Naive thymus-derived CD4-positive, alpha-beta T cell (primary cell): ENCODE measurements at regions not wholly inside any gene's neighbourhood (a gene's known extent, or its start where the extent isn't known, plus 50 kb on each side); places are given as distances from the start of the nearest gene placed in this dataset.

Experiments
- ATAC-seq: fragments of 150-1000 bp; cut with Tn5 transposase; 2 replicates; pipeline ENCODE4 v1.10.0; 2021; ENCODE audit warnings: mild to moderate bottlenecking, moderate library complexity
- CTCF ChIA-PET: fragments of 350-600 bp; sonication (Branson Sonifier 250); formaldehyde crosslinking; loops from one replicate; lab custom pipeline; 2021; ENCODE audit warnings: antibody characterized with exemption; lab: Charles Lee
- POLR2A ChIA-PET: fragments of 350-600 bp; sonication (Branson Sonifier 250); formaldehyde crosslinking; loops from one replicate; lab custom pipeline; 2021; ENCODE audit warnings: antibody characterized with exemption, inconsistent platforms; lab: Charles Lee
- DNase-seq, 9 donors: peaks; one replicate each; pipeline versions ENCODE4 v3.0.0 to v3.0.0-alpha.2; 2020 to 2022; ENCODE audit warnings: mixed read lengths in 1 of 9
- H3K27ac ChIP-seq: one replicate; pipeline ENCODE4 v1.7.0; 2013; ENCODE audit warnings: mild to moderate bottlenecking, low read depth, low read length, moderate library complexity
- H3K27me3 ChIP-seq, 2 donors: one replicate each; pipeline ENCODE4 v1.7.0; 2013; ENCODE audit warnings: low read length in 2 of 2, mild to moderate bottlenecking in 2 of 2, moderate library complexity in 2 of 2; ENCODE audit not compliant: control insufficient read depth in 2 of 2, insufficient read depth in 2 of 2
- H3K36me3 ChIP-seq, 3 experiments: 1 replicate in 2 of 3; 2 replicates in 1 of 3; pipeline ENCODE4 v1.7.0; 2013; ENCODE audit warnings: low read length in 3 of 3, mild to moderate bottlenecking in 3 of 3, moderate library complexity in 1 of 3; ENCODE audit not compliant: insufficient read depth in 3 of 3, control insufficient read depth in 2 of 3
- H3K4me1 ChIP-seq, 2 donors: one replicate each; pipeline ENCODE4 v1.7.0; 2013; ENCODE audit warnings: low read length in 2 of 2, mild to moderate bottlenecking in 2 of 2, moderate library complexity in 1 of 2; ENCODE audit not compliant: control insufficient read depth in 2 of 2, insufficient read depth in 2 of 2
- H3K4me3 ChIP-seq: 2 replicates; pipeline ENCODE4 v1.7.0; 2013; ENCODE audit warnings: mild to moderate bottlenecking, low read length
- H3K9me3 ChIP-seq, 3 experiments: 1 replicate in 2 of 3; 2 replicates in 1 of 3; pipeline ENCODE4 v1.7.0; 2013; ENCODE audit warnings: low read length in 3 of 3; ENCODE audit not compliant: control insufficient read depth in 2 of 3
- H3K27ac Mint-ChIP-seq, 9 donors: one replicate each; pipeline ENCODE4 v1.8.0; 2020 to 2022; ENCODE audit warnings: mixed read lengths in 9 of 9, mild to moderate bottlenecking in 8 of 9, moderate library complexity in 5 of 9, inconsistent platforms in 2 of 9
- H3K27me3 Mint-ChIP-seq, 5 donors: one replicate each; pipeline ENCODE4 v1.8.0; 2021 to 2022; ENCODE audit warnings: mixed read lengths in 5 of 5, mild to moderate bottlenecking in 1 of 5
- H3K36me3 Mint-ChIP-seq, 5 donors: one replicate each; pipeline ENCODE4 v1.8.0; 2020 to 2022; ENCODE audit warnings: mixed read lengths in 5 of 5, mild to moderate bottlenecking in 3 of 5, inconsistent platforms in 1 of 5
- H3K4me1 Mint-ChIP-seq, 7 donors: one replicate each; pipeline ENCODE4 v1.8.0; 2020 to 2022; ENCODE audit warnings: mixed read lengths in 7 of 7, mild to moderate bottlenecking in 3 of 7, inconsistent platforms in 1 of 7
- H3K4me3 Mint-ChIP-seq, 10 donors: one replicate each; pipeline ENCODE4 v1.8.0; 2020 to 2022; ENCODE audit warnings: mild to moderate bottlenecking in 10 of 10, mixed read lengths in 10 of 10, moderate library complexity in 6 of 10, inconsistent platforms in 2 of 10
- H3K9me3 Mint-ChIP-seq, 11 donors: one replicate each; pipeline ENCODE4 v1.8.0; 2020 to 2022; ENCODE audit warnings: mixed read lengths in 11 of 11, mild to moderate bottlenecking in 4 of 11, inconsistent platforms in 1 of 11, moderate library complexity in 1 of 11
- intact Hi-C, 2 donors: fragments of 100-400 bp; cut with micrococcal nuclease; formaldehyde crosslinking; loops; one replicate each; pipeline ENCODE4 v1.15.1; 2023

DNA sequence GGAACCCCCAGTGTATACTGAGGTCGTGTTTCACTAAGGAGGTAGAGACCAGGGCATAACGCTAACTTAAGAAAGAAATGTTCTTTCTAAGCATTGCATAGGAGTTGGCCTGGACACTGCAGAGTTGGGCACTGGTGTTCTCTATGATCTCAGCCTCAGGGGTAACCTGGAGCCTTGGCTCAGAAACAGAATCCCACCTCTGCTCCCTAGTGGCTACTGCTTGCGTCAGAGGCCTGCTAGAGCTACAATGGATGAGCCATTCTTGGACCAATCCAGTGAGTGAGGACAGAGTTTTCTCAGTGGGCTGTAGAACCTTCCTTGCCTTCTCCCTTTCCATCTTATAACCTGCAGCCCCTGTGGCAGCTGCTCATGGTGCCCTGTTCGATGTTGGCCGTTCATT is 324.4 kb upstream of the CELF4 start:
- Histone ChIP-seq H3K4me1 (no peaks in the 10 kb centered on the region), H3K9me3 (no peaks in the 10 kb centered on the region), H3K4me3 (no peak overlapping the region), H3K27me3 (no peaks in the 10 kb centered on the region), H3K27ac (no peak overlapping the region), H3K36me3 (no peaks in the 10 kb centered on the region)
- Mint-ChIP-seq H3K4me1 (no peaks in the 10 kb centered on the region), H3K4me3 (no peak overlapping the region), H3K9me3 (peaks cover 0 to 21% (median 2%) of the 10 kb centered on the region in 11 donors), H3K36me3 (peaks cover 0 to 3% (median 0%) of the 10 kb centered on the region in 5 donors), H3K27me3 (no peaks in the 10 kb centered on the region), H3K27ac (no peak overlapping the region)
- DNase-seq = no peak
- intact Hi-C loops = no loop called here
- POLR2A ChIA-PET = no interaction called here
- no peak for ATAC-seq
- CTCF ChIA-PET = no interaction called here

DNA sequence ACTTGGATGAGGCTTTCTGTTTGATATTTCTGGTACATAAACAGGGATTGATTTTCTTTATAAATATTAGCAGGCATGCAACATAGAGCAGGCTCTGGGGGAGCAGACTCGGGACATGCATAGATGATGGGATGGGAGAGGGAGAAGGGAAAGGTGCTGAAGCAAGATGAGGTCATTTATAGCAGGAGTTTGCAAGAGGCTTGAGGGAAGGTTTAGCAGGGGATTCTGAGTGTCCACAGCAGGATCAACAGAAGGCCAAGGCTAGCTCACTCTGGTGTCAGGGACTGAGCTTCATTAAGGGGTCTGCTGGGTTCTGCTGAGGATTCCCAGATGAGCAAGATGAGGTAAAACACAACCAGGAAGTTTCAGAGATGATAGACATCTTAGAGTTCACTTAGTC is 309.1 kb upstream of the CELF4 start:
- H3K36me3 Mint-ChIP-seq = no peaks in the 10 kb centered on the region
- H3K27me3 Mint-ChIP-seq = no peaks in the 10 kb centered on the region
- Histone ChIP-seq H3K4me3 (no peak overlapping the region), H3K27me3 (no peaks in the 10 kb centered on the region), H3K27ac (no peak overlapping the region), H3K36me3 (no peaks in the 10 kb centered on the region), H3K4me1 (no peaks in the 10 kb centered on the region), H3K9me3 (no peaks in the 10 kb centered on the region)
- H3K9me3 Mint-ChIP-seq = peaks cover 0 to 11% (median 2%) of the 10 kb centered on the region in 11 donors
- no peak overlapping the region for H3K27ac Mint-ChIP-seq
- intact Hi-C loops = no loop called here
- ChIA-PET CTCF (no interaction called here), POLR2A (no interaction called here)
- ATAC-seq (no peak), DNase-seq (no peak)
- no peak overlapping the region for H3K4me3 Mint-ChIP-seq
- no peaks in the 10 kb centered on the region for H3K4me1 Mint-ChIP-seq

DNA sequence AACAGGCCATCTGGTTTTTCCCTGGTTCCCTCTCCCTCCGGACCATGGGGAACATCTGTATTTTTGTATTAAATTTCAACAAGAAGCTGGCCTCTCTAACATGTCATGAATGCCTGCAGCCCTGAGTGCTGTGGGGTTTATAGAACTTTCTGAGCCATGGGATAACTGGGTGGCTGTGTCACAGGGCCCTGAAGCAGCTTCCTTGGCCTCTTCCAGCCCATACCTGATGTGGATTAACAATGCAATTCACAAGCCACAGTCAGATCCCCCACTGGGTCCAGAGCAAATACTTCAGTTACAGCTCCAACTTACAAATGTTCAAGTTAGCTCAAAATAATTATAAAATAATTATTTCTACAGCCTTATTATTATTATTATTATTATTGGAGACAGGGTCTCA is 307.8 kb upstream of the CELF4 start:
- H3K27me3 Mint-ChIP-seq = no peaks in the 10 kb centered on the region

DNA sequence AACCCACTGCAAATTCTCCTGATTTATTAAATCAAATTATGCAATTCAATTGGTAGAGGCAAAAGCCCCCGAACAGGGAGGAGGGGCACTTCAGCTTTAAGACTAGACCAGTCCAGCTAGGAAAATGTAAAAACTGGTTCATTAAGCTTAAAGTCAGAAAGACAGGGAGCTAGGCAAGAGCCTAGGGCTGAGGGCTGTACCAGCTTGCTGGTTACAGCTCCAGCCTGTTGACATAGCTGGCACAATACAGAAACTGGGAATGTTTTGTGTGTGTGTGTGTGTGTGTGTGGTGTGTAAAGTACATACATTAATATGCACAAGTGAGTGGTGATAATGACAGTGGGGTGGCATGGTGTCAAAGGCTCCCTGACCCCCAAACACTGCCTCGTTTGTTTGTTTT is 307.0 kb upstream of the CELF4 start:
- Histone ChIP-seq H3K9me3 (no peaks in the 10 kb centered on the region), H3K4me1 (no peaks in the 10 kb centered on the region), H3K4me3 (no peak overlapping the region), H3K27ac (no peak overlapping the region), H3K27me3 (no peaks in the 10 kb centered on the region), H3K36me3 (no peaks in the 10 kb centered on the region)
- intact Hi-C loops = no loop called here
- H3K27ac Mint-ChIP-seq = no peak overlapping the region
- no peaks in the 10 kb centered on the region for H3K27me3 Mint-ChIP-seq
- no peak overlapping the region for H3K4me3 Mint-ChIP-seq
- peaks cover 0 to 6% (median 0%) of the 10 kb centered on the region in 11 donors for H3K9me3 Mint-ChIP-seq
- POLR2A ChIA-PET = no interaction called here
- H3K36me3 Mint-ChIP-seq = no peaks in the 10 kb centered on the region
- no peaks in the 10 kb centered on the region for H3K4me1 Mint-ChIP-seq
- CTCF ChIA-PET = no interaction called here
- DNase-seq = no peak
- no peak for ATAC-seq

More for the DNA sequence above, 307.8 kb upstream of the CELF4 start:
- DNase-seq (no peak), ATAC-seq (no peak)
- H3K9me3 Mint-ChIP-seq = peaks cover 0 to 10% (median 2%) of the 10 kb centered on the region in 11 donors
- intact Hi-C loops = no loop called here
- ChIA-PET POLR2A (no interaction called here), CTCF (no interaction called here)
- Histone ChIP-seq H3K27ac (no peak overlapping the region), H3K27me3 (no peaks in the 10 kb centered on the region), H3K4me3 (no peak overlapping the region), H3K4me1 (no peaks in the 10 kb centered on the region), H3K36me3 (no peaks in the 10 kb centered on the region), H3K9me3 (no peaks in the 10 kb centered on the region)
- no peak overlapping the region for H3K4me3 Mint-ChIP-seq
- H3K27ac Mint-ChIP-seq = no peak overlapping the region
- H3K36me3 Mint-ChIP-seq = no peaks in the 10 kb centered on the region
- H3K4me1 Mint-ChIP-seq = no peaks in the 10 kb centered on the region

DNA sequence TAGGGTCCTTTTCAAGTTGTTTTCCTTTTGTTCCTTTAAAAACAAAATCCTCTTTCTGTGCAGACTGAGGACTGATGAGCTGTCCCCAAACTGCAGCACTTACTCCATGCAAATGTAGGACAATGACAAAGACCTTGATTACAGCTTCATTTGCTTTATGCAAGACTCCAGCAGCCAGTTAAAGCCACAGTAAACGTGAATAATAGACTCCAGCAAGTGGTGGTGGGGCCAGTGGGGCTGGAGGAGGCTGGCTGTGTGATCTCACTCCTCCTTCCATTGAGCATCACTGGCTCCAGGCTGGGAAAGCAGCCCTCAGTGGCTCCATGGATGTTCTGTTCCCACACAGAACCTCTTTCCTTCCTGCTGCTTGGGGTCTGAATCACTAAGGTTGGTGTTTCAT is 306.0 kb upstream of the CELF4 start:
- intact Hi-C loops = no loop called here
- ATAC-seq = no peak
- Histone ChIP-seq H3K9me3 (no peaks in the 10 kb centered on the region), H3K27ac (no peak overlapping the region), H3K27me3 (no peaks in the 10 kb centered on the region), H3K4me3 (no peak overlapping the region), H3K36me3 (no peaks in the 10 kb centered on the region), H3K4me1 (no peaks in the 10 kb centered on the region)
- ChIA-PET POLR2A (no interaction called here), CTCF (no interaction called here)
- Mint-ChIP-seq H3K27ac (no peak overlapping the region), H3K4me3 (no peak overlapping the region), H3K27me3 (no peaks in the 10 kb centered on the region), H3K36me3 (no peaks in the 10 kb centered on the region), H3K9me3 (peaks cover 0 to 6% (median 0%) of the 10 kb centered on the region in 11 donors), H3K4me1 (no peaks in the 10 kb centered on the region)
- no peak for DNase-seq

DNA sequence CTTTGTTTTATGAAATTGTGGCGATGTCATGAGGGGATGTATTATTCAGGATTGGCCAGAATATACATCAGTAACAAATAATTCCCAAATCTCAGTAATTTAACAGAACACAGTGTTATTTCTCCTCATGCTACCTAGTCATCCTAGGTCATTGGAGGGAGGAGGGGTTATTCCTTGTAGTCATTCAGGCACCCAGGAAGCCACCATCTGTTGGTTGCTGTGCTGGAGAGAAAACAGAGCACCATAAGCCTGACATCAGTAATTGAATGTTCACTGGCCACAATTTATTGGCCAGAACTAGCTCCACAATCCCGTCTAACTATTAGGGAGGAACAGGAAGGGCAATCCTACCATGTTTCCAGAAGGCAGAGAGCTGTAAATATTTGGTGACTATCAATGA is 303.5 kb upstream of the CELF4 start:
- Mint-ChIP-seq H3K27ac (no peak overlapping the region), H3K9me3 (peaks cover 0 to 6% (median under 1%) of the 10 kb centered on the region in 11 donors), H3K27me3 (no peaks in the 10 kb centered on the region), H3K4me3 (no peak overlapping the region), H3K36me3 (no peaks in the 10 kb centered on the region), H3K4me1 (no peaks in the 10 kb centered on the region)
- intact Hi-C loops = no loop called here
- DNase-seq (no peak), ATAC-seq (no peak)
- Histone ChIP-seq H3K4me3 (no peak overlapping the region), H3K27me3 (no peaks in the 10 kb centered on the region), H3K36me3 (no peaks in the 10 kb centered on the region), H3K27ac (no peak overlapping the region), H3K9me3 (no peaks in the 10 kb centered on the region), H3K4me1 (no peaks in the 10 kb centered on the region)
- POLR2A ChIA-PET = no interaction called here
- CTCF ChIA-PET = no interaction called here

DNA sequence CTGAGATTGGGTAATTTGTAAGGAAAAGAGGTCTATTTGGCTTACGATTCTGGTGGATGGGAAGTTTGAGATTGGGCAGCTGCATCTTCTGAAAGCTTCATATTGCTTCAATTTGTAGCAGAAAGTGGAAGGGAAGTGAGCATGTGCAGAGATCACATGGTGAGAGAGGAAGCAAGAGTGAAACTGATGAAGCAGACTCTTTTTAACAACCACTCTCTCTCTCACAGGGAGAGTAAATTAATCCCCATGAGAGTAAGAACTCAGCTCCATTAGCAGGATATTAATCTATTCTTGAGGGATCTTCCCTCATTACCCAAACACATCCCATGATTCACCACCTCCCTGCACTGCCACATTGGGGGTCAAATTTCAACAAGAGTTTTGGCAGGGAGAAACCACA is 298.5 kb upstream of the CELF4 start:
- Histone ChIP-seq H3K4me1 (no peaks in the 10 kb centered on the region), H3K36me3 (no peaks in the 10 kb centered on the region), H3K4me3 (no peak overlapping the region), H3K27me3 (no peaks in the 10 kb centered on the region), H3K27ac (no peak overlapping the region), H3K9me3 (no peaks in the 10 kb centered on the region)
- Mint-ChIP-seq H3K4me3 (no peak overlapping the region), H3K9me3 (peaks cover 0 to 14% (median 4%) of the 10 kb centered on the region in 11 donors), H3K27ac (no peak overlapping the region), H3K27me3 (no peaks in the 10 kb centered on the region), H3K4me1 (no peaks in the 10 kb centered on the region), H3K36me3 (no peaks in the 10 kb centered on the region)
- ChIA-PET POLR2A (no interaction called here), CTCF (no interaction called here)
- ATAC-seq = no peak
- intact Hi-C loops = no loop called here
- DNase-seq = no peak
